ENCODE measurements at regions not wholly inside any gene's neighbourhood (a gene's known extent, or its start where the extent isn't known, plus 50 kb on each side); places are given as distances from the start of the nearest gene placed in this dataset.

GRCh38 chr20:47897461-47897860 is 112.2 kb upstream of the SULF2 start:
- TF ChIP-seq, protein P1, sequence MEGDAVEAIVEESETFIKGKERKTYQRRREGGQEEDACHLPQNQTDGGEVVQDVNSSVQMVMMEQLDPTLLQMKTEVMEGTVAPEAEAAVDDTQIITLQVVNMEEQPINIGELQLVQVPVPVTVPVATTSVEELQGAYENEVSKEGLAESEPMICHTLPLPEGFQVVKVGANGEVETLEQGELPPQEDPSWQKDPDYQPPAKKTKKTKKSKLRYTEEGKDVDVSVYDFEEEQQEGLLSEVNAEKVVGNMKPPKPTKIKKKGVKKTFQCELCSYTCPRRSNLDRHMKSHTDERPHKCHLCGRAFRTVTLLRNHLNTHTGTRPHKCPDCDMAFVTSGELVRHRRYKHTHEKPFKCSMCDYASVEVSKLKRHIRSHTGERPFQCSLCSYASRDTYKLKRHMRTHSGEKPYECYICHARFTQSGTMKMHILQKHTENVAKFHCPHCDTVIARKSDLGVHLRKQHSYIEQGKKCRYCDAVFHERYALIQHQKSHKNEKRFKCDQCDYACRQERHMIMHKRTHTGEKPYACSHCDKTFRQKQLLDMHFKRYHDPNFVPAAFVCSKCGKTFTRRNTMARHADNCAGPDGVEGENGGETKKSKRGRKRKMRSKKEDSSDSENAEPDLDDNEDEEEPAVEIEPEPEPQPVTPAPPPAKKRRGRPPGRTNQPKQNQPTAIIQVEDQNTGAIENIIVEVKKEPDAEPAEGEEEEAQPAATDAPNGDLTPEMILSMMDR (IDR thresholded peaks at IDR 0.05), result no peak
- TF ChIP-seq POLR2A (IDR thresholded peaks at IDR 0.05), result no peak
